GM19025 (cell line): ENCODE measurements at regions not wholly inside any gene's neighbourhood (a gene's known extent, or its start where the extent isn't known, plus 50 kb on each side); places are given as distances from the start of the nearest gene placed in this dataset.

Source experiments
- ATAC-seq: cut with Tn5 transposase; IDR thresholded peaks from one replicate; pipeline ENCODE4 v1.9.1; 2021; ENCODE audit warnings: mild to moderate bottlenecking, low read depth, moderate library complexity; ENCODE audit not compliant: unreplicated experiment

DNA sequence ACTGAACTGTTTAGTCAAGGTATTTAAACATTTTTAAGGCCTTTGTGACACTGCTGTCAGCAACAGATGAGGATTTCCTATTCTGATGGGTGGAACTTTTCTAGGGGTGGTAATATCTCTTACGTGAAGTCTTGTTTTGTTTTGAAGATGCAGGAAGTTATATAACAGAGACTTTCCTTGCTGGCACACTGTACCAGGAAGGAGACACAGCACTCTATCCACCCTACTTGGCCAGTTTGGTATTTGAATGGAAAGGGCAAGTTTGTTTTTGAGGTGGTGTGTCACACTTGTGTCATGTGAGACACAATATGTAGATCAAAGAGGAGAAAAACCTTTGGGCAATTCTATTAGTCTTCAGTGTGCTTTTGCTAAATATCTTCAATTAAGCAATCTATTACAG, 51.6 kb upstream of the SRP54 start:
- peak; percentile 45 for ATAC-seq

- peak; percentile 65 for ATAC-seq
Observed at GRCh38 chr14:34930591-34931091, 52.2 kb upstream of the SRP54 start.

DNA sequence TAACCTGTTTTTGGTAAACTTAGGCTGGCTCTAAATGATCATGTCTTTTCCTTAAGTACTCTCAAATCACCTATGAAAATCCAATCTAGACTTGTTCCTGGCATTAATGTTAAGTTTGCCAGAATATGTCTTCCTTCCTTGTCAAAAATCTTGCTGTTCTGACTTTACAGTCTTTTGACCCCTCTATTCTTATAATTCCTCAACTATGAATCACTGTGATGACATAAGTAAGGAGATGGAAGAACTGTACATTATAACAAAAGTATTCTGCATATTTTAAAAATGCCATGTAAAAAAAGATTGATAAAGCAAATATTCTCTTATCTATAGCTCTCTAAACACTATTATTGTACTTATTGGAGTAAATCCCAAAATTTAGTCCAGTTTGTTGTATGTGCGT, 51.4 kb upstream of the BAZ1A start:
- ATAC-seq = no peak
